Pons (tissue), 1 donor: ENCODE measurements at regions not wholly inside any gene's neighbourhood (a gene's known extent, or its start where the extent isn't known, plus 50 kb on each side); places are given as distances from the start of the nearest gene placed in this dataset.
"Not testable (repeated sequence)": the region's sequence is repeated elsewhere in the genome, so short reads cannot be mapped to it uniquely, and the experiment has no call there.

Experiments used
- DNase-seq: peaks from one replicate; pipeline ENCODE4 v3.0.0-alpha.2; 2016; ENCODE audit warnings: low spot score

GRCh38 chr7:94314413-94315410 lies 80.0 kb upstream of the COL1A2 start:
- no peak for DNase-seq

- DNase-seq: not testable (repeated sequence)
These were observed 73.6 kb upstream of the COL1A2 start for GRCh38 chr7:94321138-94321537.

GRCh38 chr7:94323844-94324243 lies 70.9 kb upstream of the COL1A2 start:
- no peak for DNase-seq

GRCh38 chr7:94324380-94325121 lies 70.1 kb upstream of the COL1A2 start:
- DNase-seq: no peak

- DNase-seq: no peak
These were observed 69.6 kb upstream of the COL1A2 start for GRCh38 chr7:94325122-94325475.

- no peak for DNase-seq
These were observed 64.2 kb upstream of the COL1A2 start for GRCh38 chr7:94330269-94331020.

GRCh38 chr7:94332571-94332970 lies 62.1 kb upstream of the COL1A2 start:
- DNase-seq: no peak

GRCh38 chr7:94333810-94334209 lies 60.9 kb upstream of the COL1A2 start:
- DNase-seq: no peak

GRCh38 chr7:94335586-94335985 lies 59.1 kb upstream of the COL1A2 start:
- DNase-seq: no peak

GRCh38 chr7:94336009-94336408 lies 58.7 kb upstream of the COL1A2 start:
- no peak for DNase-seq

GRCh38 chr7:94338921-94339371 lies 55.7 kb upstream of the COL1A2 start:
- no peak for DNase-seq

- no peak for DNase-seq
These were observed 49.9 kb upstream of the COL1A2 start for GRCh38 chr7:94344826-94345225.
